Astrocyte of the cerebellum (primary cell): ENCODE measurements at regions not wholly inside any gene's neighbourhood (a gene's known extent, or its start where the extent isn't known, plus 50 kb on each side); places are given as distances from the start of the nearest gene placed in this dataset.

Experiments
- DNase-seq: peaks from one replicate; pipeline ENCODE4 v3.0.0-alpha.2; 2011; ENCODE audit warnings: low read depth
- H3K4me3 ChIP-seq: 2 replicates; pipeline ENCODE4 v1.5.1; 2011; ENCODE audit warnings: mild to moderate bottlenecking, low read depth, low read length, moderate library complexity
- CTCF ChIP-seq: IDR thresholded peaks from 2 replicates; pipeline ENCODE4 v1.5.1; 2012; ENCODE audit warnings: low read length, low read depth, moderate library complexity, mild to moderate bottlenecking; ENCODE audit errors: missing control alignments
- in situ Hi-C: cut with HindIII; loops from 2 replicates; pipeline ENCODE4 v1.10.0; 2017; ENCODE audit warnings: low sequenced_read_pairs

GRCh38 chr15:31964586-31965307, 65.6 kb upstream of the CHRNA7 start:
- DNase-seq = no peak
- TF ChIP-seq CTCF = no peak
- H3K4me3 ChIP-seq = no peak overlapping the region
- in situ Hi-C loops = no loop called here

GRCh38 chr15:31970007-31970406, 60.3 kb upstream of the CHRNA7 start:
- no peak for DNase-seq
- no peak for TF ChIP-seq CTCF
- in situ Hi-C loops = no loop called here
- no peak overlapping the region for H3K4me3 ChIP-seq

- no peak overlapping the region for H3K4me3 ChIP-seq
- TF ChIP-seq CTCF = no peak
- in situ Hi-C loops = no loop called here
- DNase-seq = no peak
Observed at GRCh38 chr15:31973197-31973596, 57.1 kb upstream of the CHRNA7 start.

- no peak for DNase-seq
- H3K4me3 ChIP-seq = no peak overlapping the region
- in situ Hi-C loops = no loop called here
- TF ChIP-seq CTCF = no peak
Observed at GRCh38 chr15:31974154-31974794, 56.0 kb upstream of the CHRNA7 start.

- peak overlapping the region; percentile 17 for H3K4me3 ChIP-seq
- in situ Hi-C loops = no loop called here
- DNase-seq = peak; percentile 26
- TF ChIP-seq CTCF = peak; percentile 71
Observed at GRCh38 chr15:31974855-31975829, 55.2 kb upstream of the CHRNA7 start.

GRCh38 chr15:31975830-31976229, 54.5 kb upstream of the CHRNA7 start:
- no peak for DNase-seq
- TF ChIP-seq CTCF = peak; percentile 19
- in situ Hi-C loops = no loop called here
- no peak overlapping the region for H3K4me3 ChIP-seq
